Upper lobe of right lung (tissue), 1 donor: ENCODE measurements at regions not wholly inside any gene's neighbourhood (a gene's known extent, or its start where the extent isn't known, plus 50 kb on each side); places are given as distances from the start of the nearest gene placed in this dataset.

ENCODE experiments used
- ATAC-seq: fragments of 200-7000 bp; cut with Tn5 transposase; one replicate; pipeline ENCODE4 v1.9.1; 2020; ENCODE audit warnings: mild to moderate bottlenecking, moderate library complexity
- DNase-seq: peaks from one replicate; pipeline ENCODE4 v3.0.0-alpha.2; 2020
- H3K27ac ChIP-seq: fragments of 200-600 bp; one replicate; pipeline ENCODE4 v1.8.0; 2022
- H3K27me3 ChIP-seq: fragments of 200-600 bp; one replicate; pipeline ENCODE4 v1.8.0; 2022; ENCODE audit warnings: mild to moderate bottlenecking
- H3K36me3 ChIP-seq: fragments of 200-600 bp; one replicate; pipeline ENCODE4 v1.8.0; 2022
- H3K4me1 ChIP-seq: fragments of 200-600 bp; one replicate; pipeline ENCODE4 v1.8.0; 2022
- H3K4me3 ChIP-seq: fragments of 200-600 bp; one replicate; pipeline ENCODE4 v1.8.0; 2022; ENCODE audit warnings: mild to moderate bottlenecking
- H3K9me3 ChIP-seq: fragments of 200-600 bp; one replicate; pipeline ENCODE4 v1.8.0; 2022
- intact Hi-C: fragments of 100-400 bp; cut with DNase I; formaldehyde crosslinking; loops from one replicate; pipeline ENCODE4 v1.11.0; 2022
- TF ChIP-seq, protein P1 (sequence below): fragments of 200-600 bp; IDR thresholded peaks from one replicate; pipeline ENCODE4 v1.8.0; 2022; ENCODE audit warnings: antibody characterized with exemption
- donor health status: DM: no; HTN: yes; CAD: no; lungs with severe emphysema.

DNA sequence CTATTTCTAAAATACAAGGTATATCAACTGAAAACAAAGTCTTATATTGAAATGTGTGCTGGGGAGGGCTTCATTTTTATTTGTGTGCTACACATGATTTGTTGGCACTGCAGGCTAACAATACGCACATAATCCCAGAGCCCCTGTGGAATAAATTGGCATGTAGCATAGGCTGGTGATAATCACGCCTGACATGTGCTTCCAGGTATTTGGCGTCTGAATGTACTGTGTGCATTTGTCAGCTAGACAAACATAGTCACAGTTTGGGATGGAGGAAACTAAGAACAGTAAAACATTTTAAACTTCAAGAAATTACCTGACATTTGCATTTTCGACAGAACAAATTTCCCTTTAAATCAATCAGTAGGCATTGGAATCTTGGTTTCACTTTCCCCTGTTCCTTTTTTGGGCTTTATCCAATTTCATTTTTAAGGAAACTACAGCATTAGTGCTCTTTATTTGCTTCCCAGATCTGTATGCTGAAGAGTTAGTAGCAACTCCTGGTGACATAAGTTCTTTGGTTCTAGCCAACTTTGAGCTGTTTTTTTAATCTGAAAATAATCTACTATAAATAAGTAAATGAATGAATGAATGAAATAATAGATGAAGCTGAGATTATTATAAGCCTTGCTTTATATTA, 472.3 kb downstream of the PDHA2 start:
- H3K36me3 ChIP-seq = no peaks in the 10 kb centered on the region

DNA sequence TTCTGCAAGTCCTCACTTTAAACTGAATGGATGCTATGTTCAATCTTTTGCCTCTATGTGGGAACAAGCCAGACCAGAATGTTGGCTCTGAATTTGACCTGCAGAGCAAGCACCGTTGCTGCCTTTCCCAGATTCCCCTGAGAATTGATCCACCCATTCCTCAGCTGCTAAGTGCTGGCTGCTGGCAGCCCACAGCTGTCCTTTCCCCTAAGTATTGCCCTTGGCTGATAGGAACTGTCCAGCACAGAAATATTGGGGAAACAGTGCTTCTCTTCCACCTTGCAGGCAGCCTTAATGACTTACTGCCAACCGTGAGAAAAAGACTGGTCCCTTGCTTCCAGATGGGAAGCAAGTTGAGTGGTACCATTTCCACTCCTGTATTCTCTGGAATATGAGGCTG, 475.9 kb downstream of the PDHA2 start:
- H3K36me3 ChIP-seq = no peaks in the 10 kb centered on the region
- no peaks in the 10 kb centered on the region for H3K9me3 ChIP-seq
- H3K27me3 ChIP-seq = no peaks in the 10 kb centered on the region
- TF ChIP-seq, protein P1, sequence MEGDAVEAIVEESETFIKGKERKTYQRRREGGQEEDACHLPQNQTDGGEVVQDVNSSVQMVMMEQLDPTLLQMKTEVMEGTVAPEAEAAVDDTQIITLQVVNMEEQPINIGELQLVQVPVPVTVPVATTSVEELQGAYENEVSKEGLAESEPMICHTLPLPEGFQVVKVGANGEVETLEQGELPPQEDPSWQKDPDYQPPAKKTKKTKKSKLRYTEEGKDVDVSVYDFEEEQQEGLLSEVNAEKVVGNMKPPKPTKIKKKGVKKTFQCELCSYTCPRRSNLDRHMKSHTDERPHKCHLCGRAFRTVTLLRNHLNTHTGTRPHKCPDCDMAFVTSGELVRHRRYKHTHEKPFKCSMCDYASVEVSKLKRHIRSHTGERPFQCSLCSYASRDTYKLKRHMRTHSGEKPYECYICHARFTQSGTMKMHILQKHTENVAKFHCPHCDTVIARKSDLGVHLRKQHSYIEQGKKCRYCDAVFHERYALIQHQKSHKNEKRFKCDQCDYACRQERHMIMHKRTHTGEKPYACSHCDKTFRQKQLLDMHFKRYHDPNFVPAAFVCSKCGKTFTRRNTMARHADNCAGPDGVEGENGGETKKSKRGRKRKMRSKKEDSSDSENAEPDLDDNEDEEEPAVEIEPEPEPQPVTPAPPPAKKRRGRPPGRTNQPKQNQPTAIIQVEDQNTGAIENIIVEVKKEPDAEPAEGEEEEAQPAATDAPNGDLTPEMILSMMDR = no peak
- ATAC-seq = no peak
- no peaks in the 10 kb centered on the region for H3K4me1 ChIP-seq
- intact Hi-C loops = no loop called here
- H3K27ac ChIP-seq = no peak overlapping the region
- no peak for DNase-seq
- H3K4me3 ChIP-seq = no peak overlapping the region

More for the DNA sequence above, 472.3 kb downstream of the PDHA2 start:
- TF ChIP-seq, protein P1 = no peak
- no peaks in the 10 kb centered on the region for H3K4me1 ChIP-seq
- DNase-seq = no peak
- no peak for ATAC-seq
- no peak overlapping the region for H3K27ac ChIP-seq
- intact Hi-C loops = no loop called here
- no peak overlapping the region for H3K4me3 ChIP-seq
- no peaks in the 10 kb centered on the region for H3K9me3 ChIP-seq
- no peaks in the 10 kb centered on the region for H3K27me3 ChIP-seq

DNA sequence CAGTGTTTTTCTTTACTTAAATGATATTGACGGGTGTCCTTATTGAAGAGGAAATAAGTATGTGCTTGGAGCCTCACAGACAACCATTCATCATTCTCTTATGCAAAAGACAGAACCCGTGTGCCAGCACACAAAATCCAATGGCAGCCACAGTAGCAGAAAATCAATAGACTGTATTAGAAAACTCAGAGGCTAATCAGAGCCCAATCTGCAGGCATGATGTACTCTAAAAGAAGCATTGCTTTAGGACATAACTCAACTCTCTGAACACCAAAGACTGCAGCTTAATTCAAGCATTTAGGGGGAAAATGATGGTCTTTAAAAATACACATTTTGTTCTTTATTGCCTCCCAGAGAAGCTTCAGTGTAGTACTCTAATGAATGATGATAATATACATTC, 476.9 kb downstream of the PDHA2 start:
- no peaks in the 10 kb centered on the region for H3K36me3 ChIP-seq
- no peaks in the 10 kb centered on the region for H3K4me1 ChIP-seq
- intact Hi-C loops = no loop called here
- H3K27me3 ChIP-seq = no peaks in the 10 kb centered on the region
- DNase-seq = no peak
- no peak overlapping the region for H3K27ac ChIP-seq
- no peaks in the 10 kb centered on the region for H3K9me3 ChIP-seq
- TF ChIP-seq, protein P1 = no peak
- no peak overlapping the region for H3K4me3 ChIP-seq
- no peak for ATAC-seq

DNA sequence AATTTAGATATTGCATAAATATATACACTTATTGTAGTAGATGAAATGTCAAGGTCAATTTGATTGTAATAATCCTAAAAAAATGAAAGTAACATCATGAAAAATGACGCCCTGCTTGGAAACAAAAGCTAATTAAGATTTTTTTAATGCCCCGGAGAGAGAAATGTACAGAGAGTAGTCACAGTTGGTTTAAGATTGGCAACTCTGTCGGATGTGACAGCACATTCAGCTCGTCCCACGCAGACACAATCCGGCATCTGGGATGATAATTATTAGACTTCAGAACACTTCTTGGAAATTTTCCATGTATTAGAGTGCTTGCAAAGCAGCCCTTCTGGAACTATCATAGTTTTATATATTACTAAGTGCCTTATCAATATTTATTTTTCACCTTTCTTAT, 478.0 kb downstream of the PDHA2 start:
- Histone ChIP-seq H3K4me3 (no peak overlapping the region), H3K27ac (no peak overlapping the region), H3K36me3 (no peaks in the 10 kb centered on the region), H3K27me3 (no peaks in the 10 kb centered on the region), H3K9me3 (no peaks in the 10 kb centered on the region), H3K4me1 (no peaks in the 10 kb centered on the region)
- ATAC-seq (no peak), DNase-seq (no peak)
- intact Hi-C loops = no loop called here
- TF ChIP-seq, protein P1 = no peak

DNA sequence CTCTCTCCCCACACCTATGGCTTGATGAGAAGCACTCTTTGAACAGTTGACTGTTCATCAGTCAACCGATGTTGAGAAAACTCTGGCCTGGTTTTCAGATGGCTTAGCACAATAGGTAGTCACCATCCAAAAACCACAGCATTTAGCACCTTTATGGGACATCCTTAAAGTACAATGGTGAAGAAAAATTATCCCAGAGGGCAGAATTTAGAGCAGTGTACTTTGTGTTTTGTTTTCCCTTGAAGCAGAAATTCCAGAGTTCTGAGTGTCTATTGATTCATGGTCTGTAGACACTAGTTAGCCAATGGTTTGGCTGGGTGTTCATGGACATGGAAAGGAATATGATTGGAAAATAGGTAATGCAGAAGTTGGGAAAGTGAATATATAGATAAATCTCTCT, 487.0 kb downstream of the PDHA2 start:
- no peaks in the 10 kb centered on the region for H3K27me3 ChIP-seq
- no peaks in the 10 kb centered on the region for H3K9me3 ChIP-seq
- no peak for ATAC-seq
- TF ChIP-seq, protein P1 = no peak
- no peaks in the 10 kb centered on the region for H3K36me3 ChIP-seq
- intact Hi-C loops = no loop called here
- no peak for DNase-seq
- H3K27ac ChIP-seq = no peak overlapping the region
- H3K4me1 ChIP-seq = no peaks in the 10 kb centered on the region
- H3K4me3 ChIP-seq = no peak overlapping the region

DNA sequence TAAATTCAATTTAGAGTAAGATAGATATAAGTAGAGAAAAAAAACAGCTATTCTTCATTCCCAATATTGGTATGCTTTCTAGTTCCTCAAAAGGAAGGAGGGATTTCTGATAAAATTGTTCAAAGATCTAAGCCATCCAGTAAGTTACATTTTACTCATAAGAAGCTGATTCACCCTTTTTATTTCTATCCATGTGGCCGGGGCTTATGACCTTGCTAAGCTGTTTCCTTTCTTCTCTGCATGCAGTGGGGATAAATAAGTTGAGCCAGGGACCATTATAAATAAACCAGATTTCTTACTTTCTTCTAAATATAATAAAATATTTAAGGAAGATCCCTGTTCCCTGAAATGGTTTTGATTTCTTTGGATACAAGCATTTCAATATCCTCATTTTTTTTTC, 502.3 kb downstream of the PDHA2 start:
- Histone ChIP-seq H3K27me3 (no peaks in the 10 kb centered on the region), H3K4me1 (no peaks in the 10 kb centered on the region), H3K36me3 (no peaks in the 10 kb centered on the region), H3K27ac (no peak overlapping the region), H3K9me3 (no peaks in the 10 kb centered on the region), H3K4me3 (no peak overlapping the region)
- intact Hi-C loops = no loop called here
- no peak for DNase-seq
- no peak for ATAC-seq
- TF ChIP-seq, protein P1 = no peak
